Right atrium auricular region (tissue), 2 donors: ENCODE measurements at regions not wholly inside any gene's neighbourhood (a gene's known extent, or its start where the extent isn't known, plus 50 kb on each side); places are given as distances from the start of the nearest gene placed in this dataset.

Experiments
- DNase-seq: peaks from one replicate; pipeline ENCODE4 v3.0.0-alpha.2; 2019; ENCODE audit warnings: low spot score
- H3K27ac ChIP-seq, 2 donors: fragments of 200-600 bp; sonication (generic); 1 replicate in 1 of 2; 2 replicates in 1 of 2; pipeline ENCODE4 v1.5.1; 2016 to 2019
- H3K27me3 ChIP-seq, 2 donors: fragments of 200-600 bp; sonication (generic); one replicate each; pipeline versions ENCODE4 v1.5.1 to v1.6.0; 2017 to 2019
- H3K36me3 ChIP-seq: fragments of 200-600 bp; sonication (generic); one replicate; pipeline ENCODE4 v1.5.1; 2016
- H3K4me1 ChIP-seq, 2 donors: fragments of 200-600 bp; sonication (generic); one replicate each; pipeline versions ENCODE4 v1.5.1 to v1.6.0; 2017 to 2019
- H3K4me3 ChIP-seq, 2 donors: fragments of 200-600 bp; sonication (generic); 1 replicate in 1 of 2; 2 replicates in 1 of 2; pipeline ENCODE4 v1.5.1; 2017 to 2019; ENCODE audit warnings: mild to moderate bottlenecking in 1 of 2, moderate library complexity in 1 of 2
- H3K9me3 ChIP-seq, 2 donors: fragments of 200-600 bp; sonication (generic); one replicate each; pipeline ENCODE4 v1.5.1; 2019
- CTCF ChIP-seq, 2 donors: fragments of 200-600 bp; sonication (generic); IDR thresholded peaks; one replicate each; pipeline ENCODE4 v1.5.1; 2019; ENCODE audit warnings: antibody characterized with exemption in 2 of 2

GRCh38 chr5:103354446-103354845 is 95.9 kb downstream of the MACIR start:
- TF ChIP-seq CTCF (IDR thresholded peaks at IDR 0.05): no peak
- no peaks in the 10 kb centered on the region for H3K36me3 ChIP-seq
- no peak overlapping the region for H3K4me3 ChIP-seq
- no peaks in the 10 kb centered on the region for H3K9me3 ChIP-seq
- H3K27ac ChIP-seq: no peak overlapping the region
- no peaks in the 10 kb centered on the region for H3K4me1 ChIP-seq
- no peaks in the 10 kb centered on the region for H3K27me3 ChIP-seq
- DNase-seq: no peak

- H3K4me1 ChIP-seq: no peaks in the 10 kb centered on the region
- no peak for TF ChIP-seq CTCF (IDR thresholded peaks at IDR 0.05)
- no peak overlapping the region for H3K27ac ChIP-seq
- H3K4me3 ChIP-seq: no peak overlapping the region
- no peak for DNase-seq
- no peaks in the 10 kb centered on the region for H3K9me3 ChIP-seq
- H3K36me3 ChIP-seq: no peaks in the 10 kb centered on the region
- no peaks in the 10 kb centered on the region for H3K27me3 ChIP-seq
Observed at GRCh38 chr5:103353581-103353980, 95.0 kb downstream of the MACIR start.

- no peaks in the 10 kb centered on the region for H3K4me1 ChIP-seq
- H3K27me3 ChIP-seq: no peaks in the 10 kb centered on the region
- H3K4me3 ChIP-seq: no peak overlapping the region
- DNase-seq: no peak
- no peak for TF ChIP-seq CTCF (IDR thresholded peaks at IDR 0.05)
- H3K9me3 ChIP-seq: no peaks in the 10 kb centered on the region
- no peaks in the 10 kb centered on the region for H3K36me3 ChIP-seq
- no peak overlapping the region for H3K27ac ChIP-seq
Observed at GRCh38 chr5:103347716-103348423, 89.3 kb downstream of the MACIR start.

GRCh38 chr5:103346162-103346748 is 87.7 kb downstream of the MACIR start:
- Histone ChIP-seq H3K36me3 (no peaks in the 10 kb centered on the region), H3K4me1 (no peaks in the 10 kb centered on the region), H3K27me3 (no peaks in the 10 kb centered on the region), H3K4me3 (no peak overlapping the region), H3K9me3 (peaks cover 0 to 4% of the 10 kb centered on the region in 2 donors), H3K27ac (no peak overlapping the region)
- no peak for TF ChIP-seq CTCF (IDR thresholded peaks at IDR 0.05)
- DNase-seq: no peak

- H3K9me3 ChIP-seq: peaks cover 0 to 4% of the 10 kb centered on the region in 2 donors
- no peak overlapping the region for H3K4me3 ChIP-seq
- H3K27me3 ChIP-seq: no peaks in the 10 kb centered on the region
- H3K4me1 ChIP-seq: no peaks in the 10 kb centered on the region
- DNase-seq: no peak
- no peak for TF ChIP-seq CTCF (IDR thresholded peaks at IDR 0.05)
- H3K36me3 ChIP-seq: no peaks in the 10 kb centered on the region
- no peak overlapping the region for H3K27ac ChIP-seq
Observed at GRCh38 chr5:103345461-103345860, 86.9 kb downstream of the MACIR start.
